GM13977 (cell line): ENCODE measurements at regions not wholly inside any gene's neighbourhood (a gene's known extent, or its start where the extent isn't known, plus 50 kb on each side); places are given as distances from the start of the nearest gene placed in this dataset.

Experiments
- DNase-seq: peaks from one replicate; pipeline ENCODE4 v3.0.0; 2012; ENCODE audit warnings: low spot score
- in situ Hi-C: fragments of 300-500 bp; cut with MboI; formaldehyde crosslinking; loops from one replicate; pipeline ENCODE4 v1.12.0; 2022; ENCODE audit warnings: low sequenced_read_pairs, low pct_unique_long_range_greater_than_20kb, mixed read lengths, inconsistent platforms; ENCODE audit not compliant: unreplicated experiment
- TF ChIP-seq, protein P1 (sequence below): IDR thresholded peaks from 2 replicates; pipeline ENCODE4 v1.5.1; 2012; ENCODE audit warnings: mild to moderate bottlenecking, control low read depth; ENCODE audit not compliant: insufficient read depth; ENCODE audit errors: extremely low read depth, missing control alignments

GRCh38 chr1:4924356-4924755 is 269.9 kb downstream of the AJAP1 start:
- TF ChIP-seq, protein P1, sequence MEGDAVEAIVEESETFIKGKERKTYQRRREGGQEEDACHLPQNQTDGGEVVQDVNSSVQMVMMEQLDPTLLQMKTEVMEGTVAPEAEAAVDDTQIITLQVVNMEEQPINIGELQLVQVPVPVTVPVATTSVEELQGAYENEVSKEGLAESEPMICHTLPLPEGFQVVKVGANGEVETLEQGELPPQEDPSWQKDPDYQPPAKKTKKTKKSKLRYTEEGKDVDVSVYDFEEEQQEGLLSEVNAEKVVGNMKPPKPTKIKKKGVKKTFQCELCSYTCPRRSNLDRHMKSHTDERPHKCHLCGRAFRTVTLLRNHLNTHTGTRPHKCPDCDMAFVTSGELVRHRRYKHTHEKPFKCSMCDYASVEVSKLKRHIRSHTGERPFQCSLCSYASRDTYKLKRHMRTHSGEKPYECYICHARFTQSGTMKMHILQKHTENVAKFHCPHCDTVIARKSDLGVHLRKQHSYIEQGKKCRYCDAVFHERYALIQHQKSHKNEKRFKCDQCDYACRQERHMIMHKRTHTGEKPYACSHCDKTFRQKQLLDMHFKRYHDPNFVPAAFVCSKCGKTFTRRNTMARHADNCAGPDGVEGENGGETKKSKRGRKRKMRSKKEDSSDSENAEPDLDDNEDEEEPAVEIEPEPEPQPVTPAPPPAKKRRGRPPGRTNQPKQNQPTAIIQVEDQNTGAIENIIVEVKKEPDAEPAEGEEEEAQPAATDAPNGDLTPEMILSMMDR = no peak
- in situ Hi-C loops = no loop called here
- no peak for DNase-seq

DNA sequence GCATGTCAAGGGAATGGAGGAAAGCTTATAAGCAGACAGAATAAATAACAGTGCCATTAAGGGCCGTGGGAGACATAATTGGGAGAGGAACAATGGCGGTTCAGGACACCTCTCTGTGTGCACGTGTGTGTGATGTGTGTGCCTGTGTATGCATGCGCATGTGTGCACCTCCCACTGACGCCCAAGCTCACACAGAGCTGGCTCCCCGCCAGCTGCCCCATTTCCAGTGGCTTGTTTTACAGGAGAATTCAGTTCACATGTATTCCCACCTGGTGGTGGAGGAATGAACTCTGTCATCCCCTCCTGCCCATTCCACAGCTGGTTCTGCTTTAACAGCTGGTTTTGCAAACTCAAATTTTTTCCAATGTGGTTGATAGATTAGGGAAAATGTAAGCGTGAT is 262.2 kb downstream of the AJAP1 start:
- in situ Hi-C loops = no loop called here
- no peak for DNase-seq
- TF ChIP-seq, protein P1 = no peak

GRCh38 chr1:4915154-4915553 is 260.7 kb downstream of the AJAP1 start:
- no peak for DNase-seq
- TF ChIP-seq, protein P1 = no peak
- in situ Hi-C loops = no loop called here

GRCh38 chr1:4908486-4908885 is 254.1 kb downstream of the AJAP1 start:
- DNase-seq = no peak
- in situ Hi-C loops = no loop called here

GRCh38 chr1:4894566-4894965 is 240.2 kb downstream of the AJAP1 start:
- in situ Hi-C loops = no loop called here
- no peak for DNase-seq
- TF ChIP-seq, protein P1 = no peak

More at GRCh38 chr1:4908486-4908885, 254.1 kb downstream of the AJAP1 start:
- TF ChIP-seq, protein P1 = no peak

DNA sequence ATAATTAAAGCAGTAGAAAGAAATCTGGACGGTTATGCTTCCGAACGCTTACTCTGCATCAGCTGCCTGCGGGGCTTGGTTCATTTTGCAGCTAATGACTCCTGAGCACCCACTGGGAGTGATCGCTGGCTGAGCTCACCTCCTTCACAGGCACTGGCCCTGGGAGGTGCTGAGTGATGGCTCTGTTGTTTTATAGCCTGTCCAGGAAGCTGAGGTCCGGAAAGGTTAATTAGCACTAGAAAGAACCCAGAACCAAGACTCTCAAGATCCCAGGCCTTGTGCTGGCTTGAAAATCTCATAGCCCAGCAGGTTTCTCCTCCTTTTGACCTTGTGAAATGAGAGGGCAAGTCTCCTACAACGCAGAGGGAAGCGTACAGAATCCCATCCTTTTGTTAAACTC is 226.2 kb downstream of the AJAP1 start:
- TF ChIP-seq, protein P1 = no peak
- no peak for DNase-seq
- in situ Hi-C loops = no loop called here

DNA sequence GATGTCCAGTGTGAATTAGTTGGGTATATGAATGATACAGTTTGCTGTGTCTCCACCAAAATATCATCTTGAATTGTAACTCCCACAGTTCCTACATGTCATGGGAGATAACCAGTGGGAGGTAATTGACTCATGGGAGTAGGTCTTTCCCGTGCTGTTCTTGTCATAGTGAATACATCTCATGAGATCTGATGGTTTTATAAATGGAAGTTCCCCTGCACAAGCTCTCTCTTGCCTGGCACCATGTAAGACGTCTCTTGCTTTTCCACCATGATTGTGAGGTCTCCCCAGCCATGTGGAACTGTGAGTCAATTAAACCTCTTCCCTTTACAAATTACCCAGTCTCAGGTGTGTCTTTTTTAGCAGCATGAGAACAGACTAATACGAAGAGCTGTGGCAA is 223.0 kb downstream of the AJAP1 start:
- in situ Hi-C loops = no loop called here
- TF ChIP-seq, protein P1 = no peak

More for the DNA sequence above, 223.0 kb downstream of the AJAP1 start:
- no peak for DNase-seq
